SU-DHL-6 (cell line): ENCODE measurements at regions not wholly inside any gene's neighbourhood (a gene's known extent, or its start where the extent isn't known, plus 50 kb on each side); places are given as distances from the start of the nearest gene placed in this dataset.

Experiments
- H2AFZ ChIP-seq: fragments of 200-600 bp; sonication (generic); 2 replicates; pipeline ENCODE4 v1.6.1; 2014; ENCODE audit warnings: low read depth, mild to moderate bottlenecking, moderate library complexity, mixed read lengths, antibody characterized with exemption, low read length; ENCODE audit not compliant: severe bottlenecking
- H3F3A ChIP-seq: fragments of 200-600 bp; shearing (Covaris generic); 2 replicates; pipeline ENCODE4 v1.6.0; 2016; ENCODE audit warnings: antibody characterized with exemption, mild to moderate bottlenecking; ENCODE audit not compliant: insufficient read depth
- H3K27ac ChIP-seq: fragments of 200-600 bp; sonication (generic); 2 replicates; pipeline ENCODE4 v1.5.1; 2016; ENCODE audit warnings: low read depth, mild to moderate bottlenecking, low read length, moderate library complexity, mixed read lengths
- H3K27me3 ChIP-seq: fragments of 200-600 bp; sonication (generic), shearing (Covaris generic); 2 replicates; pipeline ENCODE4 v1.6.0; 2014; ENCODE audit warnings: mild to moderate bottlenecking, low read length
- H3K36me3 ChIP-seq: fragments of 200-600 bp; sonication (generic); 2 replicates; pipeline ENCODE4 v1.6.1; 2014; ENCODE audit warnings: mild to moderate bottlenecking, low read length, mixed read lengths
- H3K4me2 ChIP-seq: fragments of 300-600, 200-600 bp; shearing (Covaris generic), sonication (generic); 2 replicates; pipeline ENCODE4 v1.6.0; 2014; ENCODE audit warnings: low read length, low read depth, mild to moderate bottlenecking; ENCODE audit not compliant: poor library complexity, severe bottlenecking
- H3K4me3 ChIP-seq: fragments of 200-600 bp; sonication (generic); 2 replicates; pipeline ENCODE4 v1.5.1; 2014; ENCODE audit warnings: antibody characterized with exemption, low read length, mild to moderate bottlenecking, mixed read lengths; ENCODE audit not compliant: insufficient read depth, poor library complexity, severe bottlenecking
- H3K79me2 ChIP-seq: fragments of 200-600 bp; sonication (generic); 2 replicates; pipeline ENCODE4 v1.6.1; 2014; ENCODE audit warnings: mild to moderate bottlenecking, low read length, moderate library complexity; ENCODE audit not compliant: insufficient read depth
- H3K9ac ChIP-seq: fragments of 200-600 bp; sonication (generic); 2 replicates; pipeline ENCODE4 v1.7.0; 2014; ENCODE audit warnings: mild to moderate bottlenecking, low read length
- H3K9me2 ChIP-seq: fragments of 200-600 bp; sonication (generic); replicated peaks from 2 replicates; pipeline ENCODE4 v1.6.1; 2014; ENCODE audit warnings: low read length; ENCODE audit not compliant: insufficient read depth
- H3K9me3 ChIP-seq: fragments of 200-600 bp; sonication (generic); 2 replicates; pipeline ENCODE4 v1.6.1; 2014; ENCODE audit warnings: low read length, mixed read lengths; ENCODE audit not compliant: insufficient read depth
- H4K20me1 ChIP-seq: fragments of 200-600 bp; sonication (generic); 2 replicates; pipeline ENCODE4 v1.6.1; 2014; ENCODE audit warnings: low read depth, mild to moderate bottlenecking, antibody characterized with exemption, low read length, moderate library complexity, mixed read lengths
- EZH2phosphoT487 ChIP-seq: fragments of 200-600 bp; sonication (generic), shearing (Covaris generic); conservative IDR thresholded peaks from 2 replicates; pipeline ENCODE4 v1.6.1; 2018; ENCODE audit warnings: mild to moderate bottlenecking, antibody characterized with exemption, low read length, moderate library complexity, mixed read lengths
- TF ChIP-seq, protein P1 (sequence below): fragments of 200-600 bp; sonication (generic); IDR thresholded peaks from one replicate; pipeline ENCODE4 v1.5.1; 2017; ENCODE audit warnings: antibody characterized with exemption, mild to moderate bottlenecking, low read length, moderate library complexity; ENCODE audit not compliant: insufficient read depth, poor library complexity, severe bottlenecking

DNA sequence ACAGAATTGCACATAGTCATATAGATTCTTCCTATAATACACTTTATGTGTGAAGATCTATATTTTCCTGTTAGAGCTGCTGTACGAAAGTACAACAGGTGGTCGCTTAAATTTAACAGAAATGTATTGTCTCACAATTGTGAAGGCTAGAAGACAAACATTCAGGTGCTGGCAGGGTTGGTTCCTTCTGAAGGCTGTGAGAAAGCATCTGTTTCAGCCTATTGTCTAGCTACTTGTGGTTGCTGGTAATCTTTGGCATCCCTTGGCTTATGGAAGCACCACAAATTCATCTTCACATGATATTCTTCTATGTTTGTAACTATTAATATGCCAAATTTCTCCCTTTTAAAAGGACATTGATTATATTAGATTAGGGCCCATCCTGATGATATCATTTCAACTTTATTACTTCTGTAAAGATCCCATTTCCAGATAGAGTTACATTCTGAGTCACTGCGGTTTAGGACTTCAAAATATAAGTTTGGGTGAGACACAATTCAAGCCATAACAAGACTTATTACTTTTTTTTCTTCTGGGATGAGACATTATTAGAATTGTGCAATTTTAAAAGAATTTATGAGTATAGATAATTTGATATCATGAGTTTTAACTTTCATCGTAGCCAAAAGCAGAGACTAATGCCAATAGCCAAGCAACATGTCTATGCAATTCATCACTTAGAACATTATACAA, 248.1 kb upstream of the BCHE start:
- Histone ChIP-seq H3K79me2 (no peaks in the 10 kb centered on the region), H4K20me1 (no peaks in the 10 kb centered on the region), H2AFZ (no peak overlapping the region), H3K27ac (no peak overlapping the region), H3K9me2 (no peaks in the 10 kb centered on the region), H3K9ac (no peak overlapping the region), H3K4me3 (no peak overlapping the region), H3K4me2 (no peak overlapping the region), H3K27me3 (no peaks in the 10 kb centered on the region), H3K9me3 (no peaks in the 10 kb centered on the region), H3F3A (no peaks in the 10 kb centered on the region), H3K36me3 (no peaks in the 10 kb centered on the region)
- TF ChIP-seq, protein P1, sequence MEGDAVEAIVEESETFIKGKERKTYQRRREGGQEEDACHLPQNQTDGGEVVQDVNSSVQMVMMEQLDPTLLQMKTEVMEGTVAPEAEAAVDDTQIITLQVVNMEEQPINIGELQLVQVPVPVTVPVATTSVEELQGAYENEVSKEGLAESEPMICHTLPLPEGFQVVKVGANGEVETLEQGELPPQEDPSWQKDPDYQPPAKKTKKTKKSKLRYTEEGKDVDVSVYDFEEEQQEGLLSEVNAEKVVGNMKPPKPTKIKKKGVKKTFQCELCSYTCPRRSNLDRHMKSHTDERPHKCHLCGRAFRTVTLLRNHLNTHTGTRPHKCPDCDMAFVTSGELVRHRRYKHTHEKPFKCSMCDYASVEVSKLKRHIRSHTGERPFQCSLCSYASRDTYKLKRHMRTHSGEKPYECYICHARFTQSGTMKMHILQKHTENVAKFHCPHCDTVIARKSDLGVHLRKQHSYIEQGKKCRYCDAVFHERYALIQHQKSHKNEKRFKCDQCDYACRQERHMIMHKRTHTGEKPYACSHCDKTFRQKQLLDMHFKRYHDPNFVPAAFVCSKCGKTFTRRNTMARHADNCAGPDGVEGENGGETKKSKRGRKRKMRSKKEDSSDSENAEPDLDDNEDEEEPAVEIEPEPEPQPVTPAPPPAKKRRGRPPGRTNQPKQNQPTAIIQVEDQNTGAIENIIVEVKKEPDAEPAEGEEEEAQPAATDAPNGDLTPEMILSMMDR, result no peak
- TF ChIP-seq EZH2phosphoT487, result no peak

DNA sequence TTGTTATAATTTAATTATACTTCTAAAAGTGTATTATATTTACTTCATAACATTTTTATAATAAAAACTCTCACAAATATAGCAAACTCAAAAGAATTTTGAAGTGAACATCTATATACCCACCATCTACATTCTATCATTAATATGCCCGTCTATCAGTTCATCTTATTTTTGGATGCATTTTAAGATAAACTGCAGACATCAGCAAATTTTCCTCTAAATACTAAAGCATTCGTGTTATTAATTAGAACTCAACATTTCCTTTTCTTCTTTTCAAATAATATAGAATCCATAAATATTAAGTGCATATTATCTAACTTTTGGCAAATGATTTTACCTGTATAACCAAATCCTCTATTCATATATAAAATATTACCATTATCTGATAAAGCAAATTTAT, 242.9 kb upstream of the BCHE start:
- no peak overlapping the region for H3K4me2 ChIP-seq
- no peaks in the 10 kb centered on the region for H3K9me2 ChIP-seq
- no peak overlapping the region for H3K27ac ChIP-seq
- H3K27me3 ChIP-seq, result no peaks in the 10 kb centered on the region
- no peaks in the 10 kb centered on the region; the same call in 1 of the 2 replicates for H3K9me3 ChIP-seq
- no peak overlapping the region for H3K4me3 ChIP-seq
- H2AFZ ChIP-seq, result no peak overlapping the region
- H3K79me2 ChIP-seq, result no peaks in the 10 kb centered on the region
- TF ChIP-seq EZH2phosphoT487, result no peak
- TF ChIP-seq, protein P1, result no peak
- no peaks in the 10 kb centered on the region for H3F3A ChIP-seq
- H4K20me1 ChIP-seq, result no peaks in the 10 kb centered on the region
- H3K9ac ChIP-seq, result no peak overlapping the region
- no peaks in the 10 kb centered on the region for H3K36me3 ChIP-seq

DNA sequence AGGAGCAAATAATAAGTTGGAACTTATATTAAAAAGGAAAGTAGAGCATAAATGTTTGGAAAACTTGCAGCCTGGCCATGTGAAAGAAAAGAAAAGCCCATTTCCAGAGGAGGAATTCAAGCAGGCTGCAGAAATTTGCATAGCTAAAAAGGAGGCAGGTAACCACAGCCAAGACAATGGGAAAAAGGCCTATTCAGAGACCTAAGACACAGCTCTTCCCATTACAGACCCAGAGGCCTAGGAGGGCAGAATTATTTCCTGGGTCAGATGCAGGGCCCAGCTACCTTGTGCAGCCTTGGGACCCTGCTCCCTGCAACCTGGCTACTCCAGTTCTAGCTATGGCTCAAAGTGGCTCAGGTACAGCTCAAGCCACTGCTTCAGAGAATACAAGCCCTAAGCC, 234.6 kb upstream of the BCHE start:
- no peak overlapping the region for H3K4me3 ChIP-seq
- H3K9me3 ChIP-seq, result no peaks in the 10 kb centered on the region; the same call in 1 of the 2 replicates
- H3K27me3 ChIP-seq, result no peaks in the 10 kb centered on the region
- H3K4me2 ChIP-seq, result no peak overlapping the region
- H2AFZ ChIP-seq, result no peak overlapping the region
- H3F3A ChIP-seq, result no peaks in the 10 kb centered on the region
- no peak overlapping the region for H3K27ac ChIP-seq
- no peaks in the 10 kb centered on the region for H3K9me2 ChIP-seq
- H3K9ac ChIP-seq, result no peak overlapping the region
- no peaks in the 10 kb centered on the region for H3K79me2 ChIP-seq
- H4K20me1 ChIP-seq, result no peaks in the 10 kb centered on the region
- H3K36me3 ChIP-seq, result no peaks in the 10 kb centered on the region
- TF ChIP-seq, protein P1, result no peak
- TF ChIP-seq EZH2phosphoT487, result no peak
